Adrenal gland (tissue), 9 donors: ENCODE measurements at regions not wholly inside any gene's neighbourhood (a gene's known extent, or its start where the extent isn't known, plus 50 kb on each side); places are given as distances from the start of the nearest gene placed in this dataset.

Source experiments
- DNase-seq, 7 donors: peaks; one replicate each; pipeline ENCODE4 v3.0.0-alpha.2; 2019 to 2020
- H3K27ac ChIP-seq, 5 donors: fragments of 200-600 bp; sonication (generic) in 4 of 5; 1 replicate in 3 of 5; 2 replicates in 2 of 5; pipeline versions ENCODE4 v1.5.1 to v1.8.0; 2016 to 2020; ENCODE audit warnings: mild to moderate bottlenecking in 1 of 5
- H3K27me3 ChIP-seq: fragments of 200-600 bp; 2 replicates; pipeline ENCODE4 v1.8.0; 2021
- H3K36me3 ChIP-seq, 2 donors: fragments of 200-600 bp; replicated peaks in 1 of 2; 1 replicate in 1 of 2; 2 replicates in 1 of 2; pipeline versions ENCODE4 v1.5.1 to v1.8.0; 2018 to 2022
- H3K4me1 ChIP-seq, 2 donors: fragments of 200-600 bp; replicated peaks in 1 of 2; 1 replicate in 1 of 2; 2 replicates in 1 of 2; pipeline versions ENCODE4 v1.5.1 to v1.8.0; 2018 to 2021
- H3K4me3 ChIP-seq, 4 donors: fragments of 200-600 bp; sonication (generic) in 3 of 4; one replicate each; pipeline ENCODE4 v1.5.1; 2016 to 2018
- H3K9me3 ChIP-seq, 3 donors: fragments of 200-600 bp; sonication (generic) in 1 of 3; replicated peaks in 1 of 3; 1 replicate in 2 of 3; 2 replicates in 1 of 3; pipeline versions ENCODE4 v1.5.1 to v1.8.0; 2016 to 2021
- POLR2A ChIP-seq, 2 donors: fragments of 450-650 bp; IDR thresholded peaks; one replicate each; pipeline ENCODE4 v1.6.1; 2017; ENCODE audit warnings: antibody characterized with exemption in 2 of 2, mild to moderate bottlenecking in 2 of 2, moderate library complexity in 1 of 2
- WGBS, 4 donors: extraction: QIAGEN DNeasy Blood & Tissue Kit in 2 of 4; methylation state at CpG; one replicate each; pipeline versions ENCODE4 v1.1.5 to v1.1.7; 2013 to 2017; 5-methylcytosine and 5-hydroxymethylcytosine counted together
- intact Hi-C, 2 donors: fragments of 100-400 bp; cut with DNase I; formaldehyde crosslinking; loops; one replicate each; pipeline versions ENCODE4 v1.14.1 to v1.15.0; 2022 to 2023
- TF ChIP-seq, protein P1 (sequence below), 6 experiments: fragments of 450-650 bp in 4 of 6; fragments of 200-600 bp in 2 of 6; sonication (generic) in 1 of 6; IDR thresholded peaks; 1 replicate in 5 of 6; 2 replicates in 1 of 6; pipeline versions ENCODE4 v1.5.1 to v1.8.0; 2016 to 2021; ENCODE audit warnings: antibody characterized with exemption in 6 of 6, mild to moderate bottlenecking in 2 of 6, moderate library complexity in 1 of 6
- donor health status: healthy with polysubstance abuse.
- donor health status: Bipolar disorder and iron deficiency.
- donor health status: DM: yes; HTN: yes; CAD: no.
- donor health status: DM: no; HTN: no; CAD: no.
- donor health status: DM: no; HTN: no; CAD: no.

DNA sequence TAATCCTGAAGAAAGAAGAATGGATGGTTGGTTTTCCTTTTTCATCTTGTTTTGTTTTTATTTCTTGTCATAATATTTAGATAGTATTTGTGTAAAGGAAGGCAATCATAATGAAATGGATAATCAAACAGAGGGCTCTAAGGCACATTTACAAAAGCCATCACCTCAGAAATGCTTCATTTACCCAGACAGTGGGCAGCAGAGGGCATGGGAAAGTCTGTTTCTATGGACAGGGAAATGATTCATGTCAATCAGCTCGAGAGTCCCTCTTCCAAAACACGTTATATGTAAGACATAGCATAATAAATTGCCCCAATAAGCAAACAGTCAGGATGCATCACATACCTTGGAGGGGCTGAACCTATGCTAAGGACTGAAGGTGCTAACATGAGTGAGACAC is 426.1 kb downstream of the PLPP3 start:
- TF ChIP-seq, protein P1, sequence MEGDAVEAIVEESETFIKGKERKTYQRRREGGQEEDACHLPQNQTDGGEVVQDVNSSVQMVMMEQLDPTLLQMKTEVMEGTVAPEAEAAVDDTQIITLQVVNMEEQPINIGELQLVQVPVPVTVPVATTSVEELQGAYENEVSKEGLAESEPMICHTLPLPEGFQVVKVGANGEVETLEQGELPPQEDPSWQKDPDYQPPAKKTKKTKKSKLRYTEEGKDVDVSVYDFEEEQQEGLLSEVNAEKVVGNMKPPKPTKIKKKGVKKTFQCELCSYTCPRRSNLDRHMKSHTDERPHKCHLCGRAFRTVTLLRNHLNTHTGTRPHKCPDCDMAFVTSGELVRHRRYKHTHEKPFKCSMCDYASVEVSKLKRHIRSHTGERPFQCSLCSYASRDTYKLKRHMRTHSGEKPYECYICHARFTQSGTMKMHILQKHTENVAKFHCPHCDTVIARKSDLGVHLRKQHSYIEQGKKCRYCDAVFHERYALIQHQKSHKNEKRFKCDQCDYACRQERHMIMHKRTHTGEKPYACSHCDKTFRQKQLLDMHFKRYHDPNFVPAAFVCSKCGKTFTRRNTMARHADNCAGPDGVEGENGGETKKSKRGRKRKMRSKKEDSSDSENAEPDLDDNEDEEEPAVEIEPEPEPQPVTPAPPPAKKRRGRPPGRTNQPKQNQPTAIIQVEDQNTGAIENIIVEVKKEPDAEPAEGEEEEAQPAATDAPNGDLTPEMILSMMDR (IDR thresholded peaks at IDR 0.05), result no peak
- TF ChIP-seq POLR2A (IDR thresholded peaks at IDR 0.05), result no peak
- intact Hi-C loops, result no loop called here
- 82 to 87% (median 83%) methylated on average over 2 of the region's 2 CpGs for WGBS, 4 donors

DNA sequence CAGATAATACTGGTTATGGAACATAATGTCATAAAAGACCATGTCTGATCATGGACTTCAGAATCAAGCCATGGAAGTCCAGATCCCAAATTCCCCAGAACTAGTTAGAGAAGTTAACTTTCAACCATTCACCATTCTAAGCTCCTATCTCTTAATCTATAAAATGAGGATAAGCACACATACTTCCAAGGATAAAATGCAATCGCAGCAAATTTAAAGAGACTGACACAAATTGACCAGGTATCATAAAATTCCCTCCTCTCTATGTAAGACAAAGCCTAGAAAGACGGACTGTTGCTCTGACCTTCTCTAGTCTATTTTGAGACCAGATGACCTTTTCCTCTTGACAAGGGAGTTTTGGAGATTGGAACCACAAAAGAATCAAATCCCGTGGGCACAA is 426.7 kb downstream of the PLPP3 start:
- no peaks in the 10 kb centered on the region for H3K4me1 ChIP-seq
- H3K27me3 ChIP-seq, result no peaks in the 10 kb centered on the region
- no peaks in the 10 kb centered on the region for H3K36me3 ChIP-seq
- DNase-seq, result no peak
- WGBS, 4 donors, result 52 to 60% (median 56%) methylated on average over 3 of the region's 3 CpGs
- intact Hi-C loops, result no loop called here
- H3K4me3 ChIP-seq, result no peak overlapping the region
- H3K9me3 ChIP-seq, result no peaks in the 10 kb centered on the region
- TF ChIP-seq, protein P1 (IDR thresholded peaks at IDR 0.05), result no peak
- no peak for TF ChIP-seq POLR2A (IDR thresholded peaks at IDR 0.05)
- H3K27ac ChIP-seq, result no peak overlapping the region

More for the DNA sequence above, 426.1 kb downstream of the PLPP3 start:
- Histone ChIP-seq H3K27ac (no peak overlapping the region), H3K9me3 (no peaks in the 10 kb centered on the region), H3K36me3 (no peaks in the 10 kb centered on the region), H3K4me3 (no peak overlapping the region), H3K4me1 (no peaks in the 10 kb centered on the region), H3K27me3 (no peaks in the 10 kb centered on the region)
- no peak for DNase-seq

DNA sequence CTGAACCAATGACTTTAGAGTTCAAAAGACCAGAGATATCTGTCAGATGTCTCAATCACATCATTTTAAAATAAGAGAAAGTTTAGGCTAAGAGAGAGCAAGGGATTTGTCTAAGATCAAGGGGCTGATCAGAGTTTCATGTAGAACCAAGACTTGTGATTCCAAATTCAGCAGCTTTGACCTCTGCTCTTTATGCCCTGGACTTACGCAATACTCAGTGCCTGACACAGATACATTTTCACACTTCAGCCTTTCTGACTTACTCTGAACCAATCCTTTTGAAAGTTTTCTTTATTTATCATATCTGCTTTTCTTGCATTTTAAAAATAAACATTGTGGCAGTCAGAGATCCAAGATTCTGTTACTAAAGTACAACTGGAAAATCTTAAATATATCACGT is 428.0 kb downstream of the PLPP3 start:
- no peak overlapping the region for H3K27ac ChIP-seq
- no peaks in the 10 kb centered on the region for H3K27me3 ChIP-seq
- no peak for TF ChIP-seq POLR2A (IDR thresholded peaks at IDR 0.05)
- TF ChIP-seq, protein P1 (IDR thresholded peaks at IDR 0.05), result no peak
- intact Hi-C loops, result no loop called here
- H3K9me3 ChIP-seq, result no peaks in the 10 kb centered on the region
- H3K36me3 ChIP-seq, result no peaks in the 10 kb centered on the region
- H3K4me3 ChIP-seq, result no peak overlapping the region
- H3K4me1 ChIP-seq, result no peaks in the 10 kb centered on the region
- DNase-seq, result no peak
- 70 to 82% (median 77%) methylated on average over 2 of the region's 2 CpGs for WGBS, 4 donors

DNA sequence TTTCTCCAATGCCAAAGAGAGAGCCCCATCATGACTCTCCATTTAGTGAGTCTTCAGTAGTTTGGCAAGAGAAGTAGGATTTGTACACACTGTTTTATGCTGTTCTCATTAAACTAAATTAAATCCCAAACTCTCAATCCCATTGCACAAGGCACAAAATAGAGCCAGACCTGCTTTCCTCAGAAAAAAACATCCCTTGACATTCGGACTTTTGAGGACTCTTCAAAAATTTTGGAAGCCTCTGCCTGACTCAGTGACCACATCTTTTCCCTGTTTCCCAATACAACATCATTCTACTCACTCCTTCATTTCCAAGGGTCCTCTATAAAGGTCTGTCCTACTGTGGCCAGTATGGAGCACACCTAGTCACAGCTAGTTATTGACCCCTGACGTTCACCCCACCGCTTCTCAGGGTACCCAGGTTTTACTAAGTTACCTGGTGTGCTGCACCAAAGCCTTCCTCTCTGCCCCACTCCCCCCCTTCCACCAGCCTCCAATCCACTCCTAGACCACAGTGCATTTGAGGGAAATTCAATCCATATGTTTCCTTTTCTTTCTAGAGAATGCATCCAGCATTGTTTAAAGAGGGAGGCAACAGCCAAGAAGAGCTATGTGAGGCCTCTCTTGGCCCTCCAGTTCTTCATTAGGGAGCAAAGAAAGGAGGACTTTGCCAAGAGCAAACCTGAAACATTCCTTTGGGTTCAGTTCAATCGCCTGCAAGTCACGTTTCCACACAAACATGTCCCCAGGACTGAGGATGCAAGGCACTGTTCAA is 428.7 kb downstream of the PLPP3 start:
- intact Hi-C loops, result no loop called here
- TF ChIP-seq, protein P1 (IDR thresholded peaks at IDR 0.05), result no peak
- TF ChIP-seq POLR2A (IDR thresholded peaks at IDR 0.05), result no peak
- 75 to 87% (median 83%) methylated on average over 4 to 5 of the region's 5 CpGs for WGBS, 4 donors
- Histone ChIP-seq H3K36me3 (no peaks in the 10 kb centered on the region), H3K27ac (no peak overlapping the region), H3K4me1 (no peaks in the 10 kb centered on the region), H3K9me3 (no peaks in the 10 kb centered on the region), H3K27me3 (no peaks in the 10 kb centered on the region), H3K4me3 (no peak overlapping the region)
- DNase-seq, result no peak
